OCI-LY1 (cell line): ENCODE measurements at regions not wholly inside any gene's neighbourhood (a gene's known extent, or its start where the extent isn't known, plus 50 kb on each side); places are given as distances from the start of the nearest gene placed in this dataset.

Source experiments
- H2AFZ ChIP-seq: fragments of 200-600 bp; sonication (generic), shearing (Covaris generic); 2 replicates; pipeline ENCODE4 v1.6.0; 2014; ENCODE audit warnings: antibody characterized with exemption, mild to moderate bottlenecking, low read length
- H3F3A ChIP-seq: fragments of 200-600 bp; sonication (generic), shearing (Covaris generic); 2 replicates; pipeline ENCODE4 v1.6.0; 2014; ENCODE audit warnings: mild to moderate bottlenecking, antibody characterized with exemption, low read length, moderate library complexity; ENCODE audit not compliant: insufficient read depth
- H3K27ac ChIP-seq: fragments of 200-600 bp; sonication (generic); 2 replicates; pipeline ENCODE4 v1.5.1; 2014; ENCODE audit warnings: low read length, mixed run types, mild to moderate bottlenecking, low read depth; ENCODE audit not compliant: poor library complexity, severe bottlenecking
- H3K27me3 ChIP-seq: fragments of 200-600 bp; sonication (generic); 2 replicates; pipeline ENCODE4 v1.6.0; 2014; ENCODE audit warnings: antibody characterized with exemption, mild to moderate bottlenecking, low read length, moderate library complexity; ENCODE audit not compliant: insufficient read depth
- H3K36me3 ChIP-seq: fragments of 200-600 bp; sonication (generic); 2 replicates; pipeline ENCODE4 v1.6.1; 2014; ENCODE audit warnings: mild to moderate bottlenecking, antibody characterized with exemption, low read length, moderate library complexity, mixed read lengths; ENCODE audit not compliant: insufficient read depth
- H3K4me1 ChIP-seq: fragments of 200-600 bp; sonication (generic); 2 replicates; pipeline ENCODE4 v1.5.1; 2014; ENCODE audit warnings: mild to moderate bottlenecking, low read length, moderate library complexity; ENCODE audit not compliant: insufficient read depth, severe bottlenecking
- H3K4me2 ChIP-seq: fragments of 200-600 bp; sonication (generic), shearing (Covaris generic); 2 replicates; pipeline ENCODE4 v1.6.1; 2014; ENCODE audit warnings: low read length
- H3K4me3 ChIP-seq: fragments of 200-600 bp; sonication (generic); 2 replicates; pipeline ENCODE4 v1.5.1; 2014; ENCODE audit warnings: low read length, low read depth, mild to moderate bottlenecking, mixed read lengths; ENCODE audit not compliant: poor library complexity, severe bottlenecking
- H3K79me2 ChIP-seq: fragments of 200-600 bp; shearing (Covaris generic); 2 replicates; pipeline ENCODE4 v1.6.1; 2016; ENCODE audit warnings: mixed run types, low read length, mixed read lengths; ENCODE audit not compliant: insufficient read depth
- H3K9ac ChIP-seq: fragments of 200-600 bp; sonication (generic), shearing (Covaris generic); 2 replicates; pipeline ENCODE4 v1.6.1; 2014; ENCODE audit warnings: mild to moderate bottlenecking, low read length, mixed read lengths
- H3K9me2 ChIP-seq: fragments of 200-600 bp; sonication (generic), shearing (Covaris generic); 2 replicates; pipeline ENCODE4 v1.6.1; 2014; ENCODE audit warnings: low read depth, mild to moderate bottlenecking, low read length, mixed read lengths
- H3K9me3 ChIP-seq: fragments of 200-600 bp; shearing (Covaris generic); 2 replicates; pipeline ENCODE4 v1.6.1; 2014; ENCODE audit warnings: low read length, mixed read lengths
- H4K20me1 ChIP-seq: fragments of 200-600 bp; sonication (generic), shearing (Covaris generic); 2 replicates; pipeline ENCODE4 v1.6.0; 2016; ENCODE audit warnings: mild to moderate bottlenecking, low read length; ENCODE audit not compliant: insufficient read depth
- EZH2 ChIP-seq: fragments of 200-600 bp; sonication (generic), shearing (Covaris generic); IDR thresholded peaks from 2 replicates; pipeline ENCODE4 v1.8.0; 2017; ENCODE audit warnings: borderline replicate concordance, mixed run types, mild to moderate bottlenecking, antibody characterized with exemption, low read length, moderate library complexity, mixed read lengths
- TF ChIP-seq, protein P1 (sequence below): fragments of 200-600 bp; sonication (generic), shearing (Covaris generic); IDR thresholded peaks from 2 replicates; pipeline ENCODE4 v1.5.1; 2017; ENCODE audit warnings: mild to moderate bottlenecking, antibody characterized with exemption, low read length, moderate library complexity, mixed read lengths

DNA sequence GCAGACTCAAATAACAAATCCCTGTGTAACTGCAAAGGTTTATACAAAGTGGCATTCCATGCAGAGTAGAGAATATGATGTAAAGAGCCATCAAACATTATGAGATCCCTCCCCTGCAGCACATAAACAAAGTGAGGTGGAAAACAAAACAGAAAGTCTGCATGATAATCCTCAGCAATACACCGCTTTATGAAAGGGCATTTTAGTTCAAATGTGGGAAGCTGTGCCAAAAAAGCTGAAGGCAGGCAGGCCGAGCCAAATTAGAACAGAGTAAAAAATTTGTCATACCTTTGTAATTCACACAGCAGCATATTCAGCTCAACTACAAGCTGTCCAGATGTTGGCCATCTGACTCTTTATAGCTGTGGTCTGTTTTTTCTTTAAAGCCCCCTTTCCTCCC is 113.5 kb downstream of the LHX9 start:
- H3K4me2 ChIP-seq, result no peak overlapping the region
- no peak overlapping the region for H3K9ac ChIP-seq
- no peak overlapping the region for H2AFZ ChIP-seq

DNA sequence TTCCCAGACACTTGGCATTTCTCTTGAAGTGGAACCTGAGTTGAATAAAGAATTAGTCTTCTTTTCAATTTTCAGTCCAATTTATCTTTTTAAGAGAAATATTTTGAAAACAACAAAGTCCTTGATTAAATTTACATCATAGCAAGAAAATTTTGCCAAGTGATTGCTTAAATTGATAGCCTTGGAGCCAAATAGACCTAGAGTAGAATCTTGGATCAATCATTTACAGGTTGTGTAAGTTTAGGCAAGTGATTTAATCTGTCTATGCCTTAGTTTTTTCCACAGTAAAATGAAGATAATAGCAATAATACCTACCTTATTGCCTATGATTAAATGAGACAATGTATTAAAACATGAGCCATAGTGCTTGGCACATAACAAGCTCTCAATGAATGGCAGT is 113.9 kb downstream of the LHX9 start:
- Histone ChIP-seq H3K9ac (no peak overlapping the region), H3K9me2 (no peaks in the 10 kb centered on the region), H3K4me2 (no peak overlapping the region), H3K9me3 (no peaks in the 10 kb centered on the region), H3K27ac (no peak overlapping the region), H4K20me1 (no peaks in the 10 kb centered on the region), H3K4me3 (no peak overlapping the region), H2AFZ (no peak overlapping the region), H3F3A (no peaks in the 10 kb centered on the region), H3K4me1 (no peaks in the 10 kb centered on the region), H3K79me2 (no peaks in the 10 kb centered on the region), H3K36me3 (no peaks in the 10 kb centered on the region), H3K27me3 (no peaks in the 10 kb centered on the region)
- no peak for TF ChIP-seq EZH2
- TF ChIP-seq, protein P1, sequence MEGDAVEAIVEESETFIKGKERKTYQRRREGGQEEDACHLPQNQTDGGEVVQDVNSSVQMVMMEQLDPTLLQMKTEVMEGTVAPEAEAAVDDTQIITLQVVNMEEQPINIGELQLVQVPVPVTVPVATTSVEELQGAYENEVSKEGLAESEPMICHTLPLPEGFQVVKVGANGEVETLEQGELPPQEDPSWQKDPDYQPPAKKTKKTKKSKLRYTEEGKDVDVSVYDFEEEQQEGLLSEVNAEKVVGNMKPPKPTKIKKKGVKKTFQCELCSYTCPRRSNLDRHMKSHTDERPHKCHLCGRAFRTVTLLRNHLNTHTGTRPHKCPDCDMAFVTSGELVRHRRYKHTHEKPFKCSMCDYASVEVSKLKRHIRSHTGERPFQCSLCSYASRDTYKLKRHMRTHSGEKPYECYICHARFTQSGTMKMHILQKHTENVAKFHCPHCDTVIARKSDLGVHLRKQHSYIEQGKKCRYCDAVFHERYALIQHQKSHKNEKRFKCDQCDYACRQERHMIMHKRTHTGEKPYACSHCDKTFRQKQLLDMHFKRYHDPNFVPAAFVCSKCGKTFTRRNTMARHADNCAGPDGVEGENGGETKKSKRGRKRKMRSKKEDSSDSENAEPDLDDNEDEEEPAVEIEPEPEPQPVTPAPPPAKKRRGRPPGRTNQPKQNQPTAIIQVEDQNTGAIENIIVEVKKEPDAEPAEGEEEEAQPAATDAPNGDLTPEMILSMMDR, result no peak

More for the DNA sequence above, 113.5 kb downstream of the LHX9 start:
- Histone ChIP-seq H4K20me1 (no peaks in the 10 kb centered on the region), H3K27me3 (no peaks in the 10 kb centered on the region), H3K4me3 (no peak overlapping the region), H3K9me3 (no peaks in the 10 kb centered on the region), H3F3A (no peaks in the 10 kb centered on the region), H3K27ac (no peak overlapping the region), H3K79me2 (no peaks in the 10 kb centered on the region), H3K9me2 (no peaks in the 10 kb centered on the region), H3K4me1 (no peaks in the 10 kb centered on the region), H3K36me3 (no peaks in the 10 kb centered on the region)
- TF ChIP-seq, protein P1, result no peak
- TF ChIP-seq EZH2, result no peak

DNA sequence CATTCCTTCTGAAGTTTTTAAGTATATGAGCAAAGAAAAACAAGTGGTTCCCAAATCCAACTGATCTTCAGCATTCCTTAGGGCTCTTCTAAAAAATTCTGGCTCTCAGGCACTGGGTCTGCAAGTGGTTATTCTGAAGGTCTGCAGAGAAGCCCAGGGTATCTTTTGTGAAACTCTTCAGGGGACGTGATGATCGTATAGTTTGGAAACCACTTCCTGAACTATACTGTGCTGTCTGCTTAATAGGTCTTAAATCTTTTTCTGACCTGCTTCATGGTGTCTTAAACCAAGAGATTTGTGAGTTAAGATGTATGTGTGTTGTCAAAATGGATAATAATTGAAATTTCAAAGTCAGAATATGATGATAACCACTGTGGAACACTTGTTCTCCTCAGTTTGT is 115.5 kb downstream of the LHX9 start:
- Histone ChIP-seq H3K9me3 (no peaks in the 10 kb centered on the region), H3K27ac (no peak overlapping the region), H3K4me1 (no peaks in the 10 kb centered on the region), H3K4me3 (no peak overlapping the region), H3K79me2 (no peaks in the 10 kb centered on the region), H3K27me3 (no peaks in the 10 kb centered on the region), H3K36me3 (no peaks in the 10 kb centered on the region), H4K20me1 (no peaks in the 10 kb centered on the region), H3K9ac (no peak overlapping the region), H3K9me2 (no peaks in the 10 kb centered on the region), H3F3A (no peaks in the 10 kb centered on the region), H2AFZ (no peak overlapping the region), H3K4me2 (no peak overlapping the region)
- TF ChIP-seq, protein P1, result no peak
- no peak for TF ChIP-seq EZH2
